Vagina (tissue), 2 donors: ENCODE measurements at regions not wholly inside any gene's neighbourhood (a gene's known extent, or its start where the extent isn't known, plus 50 kb on each side); places are given as distances from the start of the nearest gene placed in this dataset.

ENCODE experiments used
- POLR2A ChIP-seq, 2 donors: fragments of 450-650 bp; IDR thresholded peaks; one replicate each; pipeline ENCODE4 v1.6.1; 2017; ENCODE audit warnings: antibody characterized with exemption in 2 of 2, mild to moderate bottlenecking in 2 of 2, moderate library complexity in 2 of 2
- POLR2AphosphoS5 ChIP-seq, 2 donors: sonication (generic); formaldehyde crosslinking; IDR thresholded peaks; one replicate each; pipeline ENCODE4 v1.9.0; 2017; ENCODE audit warnings: antibody characterized with exemption in 2 of 2, mild to moderate bottlenecking in 2 of 2, low read depth in 1 of 2; ENCODE audit not compliant: insufficient read depth in 1 of 2
- TF ChIP-seq, protein P1 (sequence below), 3 experiments: fragments of 450-650 bp in 2 of 3; fragments of 200-600 bp in 1 of 3; sonication (generic) in 1 of 3; IDR thresholded peaks; one replicate each; pipeline ENCODE4 v1.5.1; 2017 to 2019; ENCODE audit warnings: antibody characterized with exemption in 3 of 3, mild to moderate bottlenecking in 2 of 3, moderate library complexity in 2 of 3

- TF ChIP-seq POLR2AphosphoS5 (IDR thresholded peaks at IDR 0.05; ENCODE audit: insufficient read depth in 1 of 2, low read depth in 1 of 2) (no peak), POLR2A (IDR thresholded peaks at IDR 0.05) (no peak)
- TF ChIP-seq, protein P1, sequence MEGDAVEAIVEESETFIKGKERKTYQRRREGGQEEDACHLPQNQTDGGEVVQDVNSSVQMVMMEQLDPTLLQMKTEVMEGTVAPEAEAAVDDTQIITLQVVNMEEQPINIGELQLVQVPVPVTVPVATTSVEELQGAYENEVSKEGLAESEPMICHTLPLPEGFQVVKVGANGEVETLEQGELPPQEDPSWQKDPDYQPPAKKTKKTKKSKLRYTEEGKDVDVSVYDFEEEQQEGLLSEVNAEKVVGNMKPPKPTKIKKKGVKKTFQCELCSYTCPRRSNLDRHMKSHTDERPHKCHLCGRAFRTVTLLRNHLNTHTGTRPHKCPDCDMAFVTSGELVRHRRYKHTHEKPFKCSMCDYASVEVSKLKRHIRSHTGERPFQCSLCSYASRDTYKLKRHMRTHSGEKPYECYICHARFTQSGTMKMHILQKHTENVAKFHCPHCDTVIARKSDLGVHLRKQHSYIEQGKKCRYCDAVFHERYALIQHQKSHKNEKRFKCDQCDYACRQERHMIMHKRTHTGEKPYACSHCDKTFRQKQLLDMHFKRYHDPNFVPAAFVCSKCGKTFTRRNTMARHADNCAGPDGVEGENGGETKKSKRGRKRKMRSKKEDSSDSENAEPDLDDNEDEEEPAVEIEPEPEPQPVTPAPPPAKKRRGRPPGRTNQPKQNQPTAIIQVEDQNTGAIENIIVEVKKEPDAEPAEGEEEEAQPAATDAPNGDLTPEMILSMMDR (IDR thresholded peaks at IDR 0.05) = no peak
Observed at GRCh38 chr6:12436683-12437082, 146.5 kb downstream of the EDN1 start.
